Activated CD4-positive, alpha-beta T cell treated with anti-CD3 and anti-CD28 coated beads, Interleukin-2, amount 10 ng/mL, durations not matched to agents 24 days and 14 days (primary cell): ENCODE measurements at regions not wholly inside any gene's neighbourhood (a gene's known extent, or its start where the extent isn't known, plus 50 kb on each side); places are given as distances from the start of the nearest gene placed in this dataset.

Source experiments
- DNase-seq: peaks from one replicate; pipeline ENCODE4 v3.0.0; 2022
- H3K27ac Mint-ChIP-seq: one replicate; pipeline ENCODE4 v1.8.0; 2022; ENCODE audit warnings: mild to moderate bottlenecking, mixed read lengths
- H3K27me3 Mint-ChIP-seq: one replicate; pipeline ENCODE4 v1.8.0; 2022; ENCODE audit warnings: mixed read lengths
- H3K36me3 Mint-ChIP-seq: one replicate; pipeline ENCODE4 v1.8.0; 2022; ENCODE audit warnings: low read depth, mild to moderate bottlenecking, mixed read lengths
- H3K4me1 Mint-ChIP-seq: one replicate; pipeline ENCODE4 v1.8.0; 2021; ENCODE audit warnings: mixed read lengths
- H3K4me3 Mint-ChIP-seq: one replicate; pipeline ENCODE4 v1.8.0; 2022; ENCODE audit warnings: mild to moderate bottlenecking, moderate library complexity, mixed read lengths
- H3K9me3 Mint-ChIP-seq: one replicate; pipeline ENCODE4 v1.8.0; 2021; ENCODE audit warnings: mixed read lengths
- intact Hi-C: fragments of 100-400 bp; cut with micrococcal nuclease; formaldehyde crosslinking; loops from one replicate; pipeline ENCODE4 v1.15.1; 2023

- Mint-ChIP-seq H3K36me3 (no peaks in the 10 kb centered on the region), H3K27ac (no peak overlapping the region), H3K4me3 (no peak overlapping the region), H3K4me1 (no peaks in the 10 kb centered on the region), H3K9me3 (no peaks in the 10 kb centered on the region), H3K27me3 (no peaks in the 10 kb centered on the region)
- no peak for DNase-seq
- intact Hi-C loops: no loop called here
Observed at GRCh38 chr6:74976026-74976425, 229.8 kb downstream of the COL12A1 start.

GRCh38 chr6:74973591-74973990, 232.3 kb downstream of the COL12A1 start:
- H3K27me3 Mint-ChIP-seq: no peaks in the 10 kb centered on the region
- H3K36me3 Mint-ChIP-seq: no peaks in the 10 kb centered on the region
- H3K4me1 Mint-ChIP-seq: no peaks in the 10 kb centered on the region
- H3K27ac Mint-ChIP-seq: no peak overlapping the region
- no peaks in the 10 kb centered on the region for H3K9me3 Mint-ChIP-seq
- no peak for DNase-seq
- no peak overlapping the region for H3K4me3 Mint-ChIP-seq
- intact Hi-C loops: no loop called here

GRCh38 chr6:74971633-74972032, 234.2 kb downstream of the COL12A1 start:
- intact Hi-C loops: no loop called here
- H3K27ac Mint-ChIP-seq: no peak overlapping the region
- no peaks in the 10 kb centered on the region for H3K4me1 Mint-ChIP-seq
- H3K9me3 Mint-ChIP-seq: no peaks in the 10 kb centered on the region
- no peaks in the 10 kb centered on the region for H3K27me3 Mint-ChIP-seq
- DNase-seq: no peak
- no peak overlapping the region for H3K4me3 Mint-ChIP-seq
- no peaks in the 10 kb centered on the region for H3K36me3 Mint-ChIP-seq

GRCh38 chr6:74969591-74970267, 236.1 kb downstream of the COL12A1 start:
- Mint-ChIP-seq H3K27me3 (no peaks in the 10 kb centered on the region), H3K4me3 (no peak overlapping the region), H3K27ac (no peak overlapping the region), H3K9me3 (no peaks in the 10 kb centered on the region), H3K36me3 (no peaks in the 10 kb centered on the region), H3K4me1 (no peaks in the 10 kb centered on the region)
- no peak for DNase-seq
- intact Hi-C loops: no loop called here

- H3K9me3 Mint-ChIP-seq: peaks cover under 1% of the 10 kb centered on the region
- no peak overlapping the region for H3K4me3 Mint-ChIP-seq
- no peaks in the 10 kb centered on the region for H3K36me3 Mint-ChIP-seq
- no peaks in the 10 kb centered on the region for H3K27me3 Mint-ChIP-seq
- H3K4me1 Mint-ChIP-seq: no peaks in the 10 kb centered on the region
- intact Hi-C loops: no loop called here
- H3K27ac Mint-ChIP-seq: no peak overlapping the region
- no peak for DNase-seq
Observed at GRCh38 chr6:74967821-74968220, 238.0 kb downstream of the COL12A1 start.

GRCh38 chr6:74966712-74967111, 239.1 kb downstream of the COL12A1 start:
- Mint-ChIP-seq H3K9me3 (peaks cover 6% of the 10 kb centered on the region), H3K36me3 (no peaks in the 10 kb centered on the region), H3K27ac (no peak overlapping the region), H3K4me1 (no peaks in the 10 kb centered on the region), H3K27me3 (no peaks in the 10 kb centered on the region), H3K4me3 (no peak overlapping the region)
- DNase-seq: no peak
- intact Hi-C loops: no loop called here

GRCh38 chr6:74964871-74965441, 240.9 kb downstream of the COL12A1 start:
- no peaks in the 10 kb centered on the region for H3K36me3 Mint-ChIP-seq
- H3K27ac Mint-ChIP-seq: no peak overlapping the region
- intact Hi-C loops: no loop called here
- H3K27me3 Mint-ChIP-seq: no peaks in the 10 kb centered on the region
- peaks cover 6% of the 10 kb centered on the region for H3K9me3 Mint-ChIP-seq
- H3K4me3 Mint-ChIP-seq: no peak overlapping the region
- DNase-seq: no peak
- H3K4me1 Mint-ChIP-seq: no peaks in the 10 kb centered on the region

- H3K4me3 Mint-ChIP-seq: no peak overlapping the region
- DNase-seq: no peak
Observed at GRCh38 chr6:74956559-74957428, 249.1 kb downstream of the COL12A1 start.

GRCh38 chr6:74953708-74954107, 252.1 kb downstream of the COL12A1 start:
- no peaks in the 10 kb centered on the region for H3K36me3 Mint-ChIP-seq
- no peak overlapping the region for H3K4me3 Mint-ChIP-seq
- no peak for DNase-seq
- H3K4me1 Mint-ChIP-seq: no peaks in the 10 kb centered on the region
- intact Hi-C loops: no loop called here
- no peak overlapping the region for H3K27ac Mint-ChIP-seq
- H3K9me3 Mint-ChIP-seq: no peaks in the 10 kb centered on the region
- H3K27me3 Mint-ChIP-seq: no peaks in the 10 kb centered on the region

More at GRCh38 chr6:74956559-74957428, 249.1 kb downstream of the COL12A1 start:
- Mint-ChIP-seq H3K36me3 (no peaks in the 10 kb centered on the region), H3K27me3 (no peaks in the 10 kb centered on the region), H3K9me3 (no peaks in the 10 kb centered on the region), H3K27ac (no peak overlapping the region), H3K4me1 (no peaks in the 10 kb centered on the region)
- intact Hi-C loops: no loop called here

- Mint-ChIP-seq H3K4me1 (no peaks in the 10 kb centered on the region), H3K36me3 (no peaks in the 10 kb centered on the region), H3K4me3 (no peak overlapping the region), H3K27ac (no peak overlapping the region), H3K9me3 (no peaks in the 10 kb centered on the region), H3K27me3 (no peaks in the 10 kb centered on the region)
- intact Hi-C loops: no loop called here
- DNase-seq: no peak
Observed at GRCh38 chr6:74946961-74947360, 258.9 kb downstream of the COL12A1 start.

- Mint-ChIP-seq H3K27ac (no peak overlapping the region), H3K27me3 (no peaks in the 10 kb centered on the region), H3K4me3 (no peak overlapping the region), H3K4me1 (no peaks in the 10 kb centered on the region), H3K9me3 (no peaks in the 10 kb centered on the region), H3K36me3 (no peaks in the 10 kb centered on the region)
- no peak for DNase-seq
- intact Hi-C loops: no loop called here
Observed at GRCh38 chr6:74942130-74942529, 263.7 kb downstream of the COL12A1 start.

GRCh38 chr6:74941424-74941823, 264.4 kb downstream of the COL12A1 start:
- no peak overlapping the region for H3K4me3 Mint-ChIP-seq
- H3K9me3 Mint-ChIP-seq: no peaks in the 10 kb centered on the region
- no peaks in the 10 kb centered on the region for H3K36me3 Mint-ChIP-seq
- no peak overlapping the region for H3K27ac Mint-ChIP-seq
- no peak for DNase-seq
- intact Hi-C loops: no loop called here
- no peaks in the 10 kb centered on the region for H3K27me3 Mint-ChIP-seq
- no peaks in the 10 kb centered on the region for H3K4me1 Mint-ChIP-seq

GRCh38 chr6:74939721-74940620, 265.9 kb downstream of the COL12A1 start:
- no peak overlapping the region for H3K4me3 Mint-ChIP-seq
- intact Hi-C loops: no loop called here
- no peak overlapping the region for H3K27ac Mint-ChIP-seq
- no peaks in the 10 kb centered on the region for H3K27me3 Mint-ChIP-seq
- H3K9me3 Mint-ChIP-seq: no peaks in the 10 kb centered on the region
- no peak for DNase-seq
- H3K4me1 Mint-ChIP-seq: no peaks in the 10 kb centered on the region
- H3K36me3 Mint-ChIP-seq: no peaks in the 10 kb centered on the region
